GM21529 (cell line): ENCODE measurements at regions not wholly inside any gene's neighbourhood (a gene's known extent, or its start where the extent isn't known, plus 50 kb on each side); places are given as distances from the start of the nearest gene placed in this dataset.

Experiments
- ATAC-seq: cut with Tn5 transposase; IDR thresholded peaks from one replicate; pipeline ENCODE4 v1.9.1; 2021; ENCODE audit not compliant: unreplicated experiment

DNA sequence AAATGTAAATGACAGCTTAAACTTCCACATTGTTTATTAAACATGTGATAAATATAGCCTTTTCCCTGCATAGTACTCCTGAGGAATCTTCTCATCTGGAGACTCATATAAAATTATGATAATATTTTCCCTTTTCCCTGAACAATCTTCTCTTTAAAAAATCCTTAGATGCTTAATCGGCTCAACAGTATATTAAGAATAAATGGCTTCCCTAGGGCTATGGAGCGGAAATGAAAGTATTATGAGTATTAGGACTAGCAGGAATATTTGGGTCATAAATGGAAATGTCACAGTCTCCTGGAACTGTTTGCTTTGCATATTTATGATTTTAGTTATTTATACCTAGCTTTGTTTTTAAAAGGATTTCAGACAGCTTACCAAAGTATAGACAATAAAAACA is 200.7 kb upstream of the PDE5A start:
- ATAC-seq, result no peak

GRCh38 chr4:119825696-119826095 is 197.1 kb upstream of the PDE5A start:
- no peak for ATAC-seq

DNA sequence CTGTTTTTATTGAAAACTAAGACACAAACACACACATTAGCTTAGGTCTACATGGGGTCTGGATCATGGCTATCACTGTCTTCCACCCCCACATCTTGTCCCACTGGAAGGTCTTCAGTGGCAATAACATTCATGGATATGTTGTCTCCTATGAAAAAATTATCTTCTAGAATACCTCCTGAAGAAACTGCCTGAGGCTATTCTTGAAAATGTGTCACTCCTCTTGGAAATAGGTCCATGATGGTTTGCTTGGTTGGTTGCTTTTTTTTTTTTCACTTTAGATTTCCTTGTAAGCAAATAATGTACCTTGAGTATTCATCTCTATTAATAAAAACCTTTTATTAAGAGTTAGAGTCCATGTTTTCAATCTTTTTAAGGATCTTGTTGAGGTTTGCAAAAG is 195.3 kb upstream of the PDE5A start:
- no peak for ATAC-seq

DNA sequence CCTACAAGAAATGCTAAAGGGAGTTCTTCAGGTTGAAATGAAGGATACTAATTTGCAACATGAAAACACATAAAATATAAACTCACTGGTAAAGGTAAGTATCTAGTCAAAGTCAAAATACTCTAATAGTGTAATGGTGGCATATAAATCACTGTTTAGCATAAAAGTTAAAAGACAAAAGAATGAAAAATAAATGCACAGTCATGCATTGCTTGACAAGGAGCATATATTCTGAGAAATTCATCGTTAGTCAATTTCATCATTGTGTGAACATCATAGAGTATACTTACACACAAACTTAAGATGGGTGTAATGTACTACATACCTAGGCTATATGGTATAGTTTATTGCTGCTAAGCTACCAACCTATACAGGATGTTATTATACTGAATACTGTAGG is 194.4 kb upstream of the PDE5A start:
- ATAC-seq, result no peak

DNA sequence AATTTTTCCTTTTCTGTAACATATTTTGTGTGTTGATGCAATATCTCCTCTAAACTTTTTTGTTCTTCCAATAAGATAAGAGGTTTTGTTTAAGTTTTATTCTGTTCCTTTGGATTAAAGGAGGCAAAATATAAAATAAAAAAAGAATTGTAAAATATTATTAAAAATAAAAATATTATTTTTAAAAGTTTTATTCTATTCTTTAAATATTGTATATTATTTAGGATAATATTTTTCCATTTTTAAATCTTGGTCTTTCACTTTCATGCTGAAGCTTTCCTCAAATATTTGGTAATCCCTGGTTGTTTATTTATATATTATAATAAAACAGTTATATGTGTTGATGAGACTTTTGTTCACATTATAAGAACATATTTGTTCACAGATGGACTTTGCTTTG is 187.9 kb upstream of the PDE5A start:
- no peak for ATAC-seq

- ATAC-seq, result no peak
These were observed 181.4 kb upstream of the PDE5A start for GRCh38 chr4:119810001-119810400.

DNA sequence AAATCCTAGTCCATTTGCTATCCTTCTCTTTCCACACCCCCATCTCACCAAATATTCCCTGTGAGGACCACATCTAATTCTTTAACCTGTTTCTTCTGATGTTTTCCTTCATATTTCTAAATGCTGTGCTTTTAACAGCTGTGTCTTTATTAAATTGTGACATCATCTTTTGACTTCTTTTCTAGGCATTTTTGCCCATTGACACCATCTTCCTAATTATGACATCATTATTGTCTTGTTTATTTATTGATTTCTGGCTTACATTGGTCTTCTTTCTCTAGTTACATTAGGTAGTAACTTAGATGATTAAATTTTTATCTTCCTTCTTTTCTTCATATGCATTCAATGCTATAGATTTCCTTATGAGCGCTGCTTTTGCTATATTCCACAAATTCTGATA is 175.8 kb upstream of the PDE5A start:
- ATAC-seq, result no peak

DNA sequence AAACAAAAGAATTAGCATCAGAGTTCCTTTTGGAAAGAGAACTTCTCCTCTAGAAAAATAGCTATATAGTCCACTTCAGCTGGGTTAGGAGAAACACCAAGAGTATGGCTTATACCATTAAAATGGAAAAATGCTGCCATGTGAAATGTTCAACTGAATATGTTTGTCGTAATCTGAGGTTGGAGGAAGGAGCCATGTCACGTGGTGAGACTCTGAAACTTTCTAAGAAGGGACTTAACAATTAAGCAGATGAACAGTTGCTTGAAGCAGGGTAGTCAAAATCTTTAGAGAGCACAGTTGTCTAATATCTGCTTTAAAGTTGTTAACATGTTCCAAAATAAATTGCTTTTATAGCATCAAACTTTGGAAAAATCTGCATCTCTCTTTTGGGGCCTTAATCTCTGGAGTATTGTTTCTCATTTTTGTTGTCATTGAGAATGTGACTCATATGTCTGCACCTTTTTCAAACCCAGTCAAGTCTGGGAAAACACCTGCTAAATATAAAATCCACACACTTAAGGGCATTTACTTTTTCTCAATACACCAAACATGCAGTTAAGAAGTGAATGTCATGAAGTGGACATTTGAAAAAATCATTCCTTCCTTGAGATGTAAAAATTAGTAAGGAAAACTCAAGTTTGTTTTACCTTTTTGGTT is 168.8 kb upstream of the PDE5A start:
- no peak for ATAC-seq

GRCh38 chr4:119795986-119796578 is 167.5 kb upstream of the PDE5A start:
- ATAC-seq, result no peak

- no peak for ATAC-seq
These were observed 166.1 kb upstream of the PDE5A start for GRCh38 chr4:119794681-119795080.

DNA sequence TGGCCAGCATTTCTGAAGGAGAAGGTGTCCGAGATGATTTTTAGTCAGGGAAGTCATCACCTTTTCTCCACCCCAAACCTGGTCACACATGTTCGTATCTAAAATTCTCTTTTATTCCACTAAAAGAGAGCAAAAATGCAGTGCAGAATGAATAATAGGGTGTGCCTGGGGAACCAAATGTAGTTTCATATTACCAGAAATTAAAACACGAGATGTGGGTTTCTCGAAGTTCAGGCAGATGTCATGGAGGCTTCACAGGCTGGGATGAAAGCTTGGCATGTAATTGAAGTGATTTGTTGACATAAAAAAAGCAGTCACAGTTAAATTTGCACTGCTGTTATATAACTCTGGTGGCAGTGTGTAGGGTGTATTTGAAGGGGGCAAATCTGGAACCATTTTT is 165.5 kb upstream of the PDE5A start:
- ATAC-seq, result no peak

DNA sequence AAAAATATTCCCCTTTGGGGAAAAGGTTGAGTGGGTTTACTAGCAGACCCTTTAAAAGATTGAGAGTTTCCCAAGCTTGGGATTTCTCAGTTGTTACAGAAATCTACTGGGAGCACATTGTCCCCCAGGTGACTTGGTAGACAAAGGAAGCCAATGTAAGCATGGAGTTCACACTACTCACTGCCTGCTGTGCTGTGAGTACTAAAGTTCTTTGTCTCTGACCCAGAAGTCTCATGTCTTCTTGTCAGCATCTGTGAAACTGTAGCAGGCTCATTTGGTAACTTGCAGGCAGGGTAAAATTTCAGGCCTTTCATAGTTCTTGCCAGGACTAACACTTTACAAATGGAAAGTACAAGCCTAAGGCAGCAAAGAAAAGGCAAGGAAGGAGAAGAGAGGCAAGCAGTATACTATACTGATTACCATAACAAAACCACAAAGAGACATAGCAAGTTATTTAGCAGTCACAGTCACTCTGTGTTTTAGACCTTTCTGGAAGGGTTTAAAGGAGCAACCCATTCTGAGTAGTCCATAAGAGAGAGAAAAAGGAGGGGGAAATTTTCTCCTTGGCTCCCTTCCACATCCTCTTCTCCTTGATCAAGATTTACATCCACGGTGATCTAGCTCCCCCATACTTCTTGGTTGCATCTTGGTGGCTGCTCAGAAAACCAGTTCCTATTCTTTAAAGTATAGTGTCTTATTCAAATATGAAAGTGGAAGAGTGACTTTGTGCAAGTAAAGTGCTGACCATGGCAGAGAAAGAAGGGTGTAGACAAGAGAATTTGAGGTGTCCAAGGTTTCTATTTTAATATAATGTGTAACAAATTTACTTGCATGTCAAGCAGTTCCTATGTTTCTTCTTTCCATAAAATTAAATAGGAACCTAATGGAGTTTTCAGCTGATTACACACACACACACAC is 160.0 kb upstream of the PDE5A start:
- no peak for ATAC-seq

DNA sequence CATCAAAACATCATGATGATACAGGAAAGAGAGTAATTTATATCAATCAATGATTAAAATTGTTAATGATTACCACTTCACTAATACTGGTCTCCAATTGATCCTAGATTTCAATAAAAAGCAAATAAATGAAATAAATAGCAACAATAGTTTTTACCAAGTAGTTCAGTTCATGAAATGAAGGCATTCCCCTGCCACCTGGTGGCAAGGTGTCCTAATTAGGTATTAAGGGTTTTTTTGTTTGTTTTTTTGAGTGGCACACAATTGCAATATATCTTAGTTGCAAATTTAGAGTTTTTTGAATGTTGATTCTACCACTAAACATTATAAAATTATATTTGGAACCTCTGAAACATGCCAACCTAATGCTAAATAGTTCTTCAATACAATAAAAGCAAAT is 157.4 kb upstream of the PDE5A start:
- ATAC-seq, result no peak

DNA sequence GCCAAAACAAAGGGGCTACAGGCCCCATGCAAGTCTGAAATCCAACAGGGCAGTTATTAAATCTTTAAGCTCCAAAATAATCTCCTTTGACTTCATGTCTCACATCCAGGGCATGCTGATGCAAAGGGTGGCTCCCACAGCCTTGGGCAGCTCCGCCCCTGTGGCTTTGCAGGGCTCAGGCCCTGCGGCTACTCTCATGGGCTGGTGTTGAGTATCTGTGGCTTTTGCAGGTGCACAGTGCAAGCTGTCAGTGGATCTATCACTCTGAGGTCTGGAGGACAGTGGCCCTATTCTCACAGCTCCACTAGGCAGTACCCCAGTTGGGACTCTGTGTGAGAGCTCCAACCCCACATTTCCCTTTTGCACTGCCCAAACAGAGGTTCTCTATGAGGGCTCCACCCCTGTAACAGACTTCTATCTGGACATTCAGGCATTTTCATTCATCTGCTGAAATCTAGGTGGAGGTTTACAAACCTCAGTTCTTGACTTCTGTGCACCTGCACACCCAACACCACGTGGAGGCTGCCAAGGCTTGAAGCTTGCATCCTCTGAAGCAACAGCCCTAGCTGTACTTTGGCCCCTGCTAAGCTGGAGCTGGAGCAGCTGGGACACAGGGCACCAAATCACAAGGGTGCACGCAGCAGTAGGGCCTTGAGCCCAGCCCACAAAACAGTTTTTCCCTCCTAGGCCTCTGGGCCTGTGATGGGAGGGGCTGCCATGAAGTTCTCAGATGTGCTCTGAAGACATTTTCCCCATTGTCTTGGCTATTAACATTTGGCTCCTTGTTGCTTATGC is 154.8 kb upstream of the PDE5A start:
- no peak for ATAC-seq

- no peak for ATAC-seq
These were observed 152.4 kb upstream of the PDE5A start for GRCh38 chr4:119781044-119781443.

DNA sequence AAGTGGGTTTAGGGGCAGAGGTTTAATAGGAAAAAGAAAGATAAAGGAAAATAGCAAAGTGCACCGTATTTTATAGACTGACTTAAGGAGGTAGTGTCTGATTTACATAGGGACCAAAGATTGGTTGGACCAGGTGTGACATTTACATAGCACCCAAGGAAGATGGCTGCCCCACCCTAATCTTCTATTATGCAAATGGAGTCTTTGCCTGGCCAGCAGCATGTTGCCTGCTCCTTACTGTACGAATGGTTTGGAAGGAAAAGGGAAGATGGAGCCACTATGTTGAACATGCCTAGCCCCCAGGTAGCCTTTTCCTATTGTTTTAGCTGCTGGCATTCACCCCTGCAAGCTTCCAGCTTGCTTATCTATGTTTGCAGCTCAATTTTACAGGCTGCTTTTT is 146.2 kb upstream of the PDE5A start:
- ATAC-seq, result no peak

GRCh38 chr4:119765951-119766350 is 137.3 kb upstream of the PDE5A start:
- no peak for ATAC-seq

DNA sequence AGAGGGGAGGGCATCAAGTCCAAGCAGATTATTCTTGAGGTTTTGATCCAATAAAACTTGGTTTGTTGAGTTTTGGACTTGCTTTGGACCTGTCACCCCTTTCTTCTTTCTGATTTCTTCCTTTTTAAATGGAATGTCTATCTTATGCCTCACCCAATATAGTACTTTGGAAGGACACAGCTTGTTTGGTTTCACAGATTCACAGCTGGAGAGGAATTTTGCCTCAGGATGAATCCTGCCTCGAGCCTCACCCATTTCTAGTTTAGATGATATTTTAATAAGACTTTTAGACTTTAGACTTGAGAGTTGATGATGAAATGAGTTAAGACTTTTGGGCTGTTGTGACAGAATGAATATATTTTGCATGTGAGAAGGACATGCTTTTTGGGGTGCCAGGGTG is 136.9 kb upstream of the PDE5A start:
- no peak for ATAC-seq

DNA sequence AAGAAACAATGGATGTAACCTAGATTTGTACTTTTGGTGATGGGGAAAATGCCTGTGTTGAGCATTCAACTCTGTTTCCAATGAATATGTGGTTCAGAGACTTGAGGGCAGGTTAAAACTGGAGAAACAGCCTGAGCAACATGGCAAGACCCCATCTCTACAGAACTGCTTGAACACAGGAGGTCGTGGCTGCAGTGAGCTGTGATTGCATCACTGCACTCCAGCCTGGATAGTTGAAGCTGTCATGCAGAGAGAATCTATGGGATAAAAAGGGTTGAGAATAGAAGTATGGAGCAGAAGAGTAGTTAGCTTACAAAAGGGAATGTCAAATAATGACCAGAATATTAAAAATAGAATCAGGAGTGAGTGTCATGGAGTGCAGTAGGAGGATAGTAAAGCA is 134.8 kb upstream of the PDE5A start:
- no peak for ATAC-seq

DNA sequence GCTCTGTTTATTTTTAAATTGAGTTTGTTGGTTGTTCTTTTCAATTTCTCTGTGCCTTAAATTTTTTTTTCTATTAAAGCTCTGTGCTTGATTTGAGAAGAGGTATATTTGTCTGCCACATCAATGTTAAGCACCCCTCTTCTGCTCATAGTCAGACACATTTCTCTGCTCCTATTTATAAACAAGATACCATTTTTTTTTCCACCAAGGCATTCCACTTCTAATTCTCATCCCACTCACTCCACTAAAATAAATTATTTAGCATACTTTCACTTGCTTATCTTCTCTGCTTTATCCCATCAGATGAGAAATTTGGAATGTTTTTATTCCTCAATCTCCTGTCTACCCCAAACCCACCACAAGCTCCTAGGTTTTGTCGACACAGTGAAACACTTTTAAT is 127.0 kb upstream of the PDE5A start:
- no peak for ATAC-seq

DNA sequence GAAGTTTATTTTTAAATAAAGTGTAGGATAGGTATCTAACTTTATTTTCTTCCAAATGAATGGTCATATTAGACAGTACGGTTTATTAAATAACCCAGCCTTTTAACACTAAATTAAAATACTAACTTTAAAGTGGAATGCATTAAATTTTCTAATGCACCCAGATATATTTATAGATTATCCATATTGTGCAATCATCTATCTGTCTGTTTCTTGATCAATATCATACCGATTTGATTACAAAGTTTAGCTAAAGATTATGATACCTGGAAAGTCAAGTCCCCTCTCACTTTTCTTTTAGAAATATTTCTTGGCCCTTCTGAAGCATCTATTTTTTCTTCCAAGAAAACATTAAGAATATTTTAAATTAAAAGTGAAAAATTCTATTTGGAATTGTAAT is 124.3 kb upstream of the PDE5A start:
- no peak for ATAC-seq
